ENCODE measurements at regions not wholly inside any gene's neighbourhood (a gene's known extent, or its start where the extent isn't known, plus 50 kb on each side); places are given as distances from the start of the nearest gene placed in this dataset.

DNA sequence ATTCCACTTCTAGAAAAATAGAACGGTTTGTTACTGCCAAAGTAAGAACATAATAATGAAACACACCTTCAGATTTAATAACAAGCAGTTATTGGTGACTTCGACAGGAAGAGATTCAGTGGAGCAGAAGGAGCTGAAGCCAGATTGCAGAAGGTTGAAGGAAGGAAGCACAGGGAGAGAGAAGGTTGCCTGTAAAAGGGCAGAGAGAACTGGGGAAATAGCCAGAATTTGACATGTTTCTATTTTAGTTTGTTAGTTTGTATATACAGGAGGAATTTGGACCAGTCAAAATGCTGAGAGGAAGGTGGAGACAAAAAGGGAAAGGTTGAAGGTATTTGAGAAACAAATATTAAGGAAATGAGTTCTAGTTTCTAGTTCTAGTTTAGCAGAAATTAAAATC is 269.2 kb upstream of the ELAVL2 start:
- TF ChIP-seq, protein P1, sequence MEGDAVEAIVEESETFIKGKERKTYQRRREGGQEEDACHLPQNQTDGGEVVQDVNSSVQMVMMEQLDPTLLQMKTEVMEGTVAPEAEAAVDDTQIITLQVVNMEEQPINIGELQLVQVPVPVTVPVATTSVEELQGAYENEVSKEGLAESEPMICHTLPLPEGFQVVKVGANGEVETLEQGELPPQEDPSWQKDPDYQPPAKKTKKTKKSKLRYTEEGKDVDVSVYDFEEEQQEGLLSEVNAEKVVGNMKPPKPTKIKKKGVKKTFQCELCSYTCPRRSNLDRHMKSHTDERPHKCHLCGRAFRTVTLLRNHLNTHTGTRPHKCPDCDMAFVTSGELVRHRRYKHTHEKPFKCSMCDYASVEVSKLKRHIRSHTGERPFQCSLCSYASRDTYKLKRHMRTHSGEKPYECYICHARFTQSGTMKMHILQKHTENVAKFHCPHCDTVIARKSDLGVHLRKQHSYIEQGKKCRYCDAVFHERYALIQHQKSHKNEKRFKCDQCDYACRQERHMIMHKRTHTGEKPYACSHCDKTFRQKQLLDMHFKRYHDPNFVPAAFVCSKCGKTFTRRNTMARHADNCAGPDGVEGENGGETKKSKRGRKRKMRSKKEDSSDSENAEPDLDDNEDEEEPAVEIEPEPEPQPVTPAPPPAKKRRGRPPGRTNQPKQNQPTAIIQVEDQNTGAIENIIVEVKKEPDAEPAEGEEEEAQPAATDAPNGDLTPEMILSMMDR (IDR thresholded peaks at IDR 0.05), result no peak
- TF ChIP-seq POLR2A (IDR thresholded peaks at IDR 0.05), result no peak

Data from esophagus squamous epithelium (tissue), 4 donors.